ENCODE measurements at regions not wholly inside any gene's neighbourhood (a gene's known extent, or its start where the extent isn't known, plus 50 kb on each side); places are given as distances from the start of the nearest gene placed in this dataset.

DNA sequence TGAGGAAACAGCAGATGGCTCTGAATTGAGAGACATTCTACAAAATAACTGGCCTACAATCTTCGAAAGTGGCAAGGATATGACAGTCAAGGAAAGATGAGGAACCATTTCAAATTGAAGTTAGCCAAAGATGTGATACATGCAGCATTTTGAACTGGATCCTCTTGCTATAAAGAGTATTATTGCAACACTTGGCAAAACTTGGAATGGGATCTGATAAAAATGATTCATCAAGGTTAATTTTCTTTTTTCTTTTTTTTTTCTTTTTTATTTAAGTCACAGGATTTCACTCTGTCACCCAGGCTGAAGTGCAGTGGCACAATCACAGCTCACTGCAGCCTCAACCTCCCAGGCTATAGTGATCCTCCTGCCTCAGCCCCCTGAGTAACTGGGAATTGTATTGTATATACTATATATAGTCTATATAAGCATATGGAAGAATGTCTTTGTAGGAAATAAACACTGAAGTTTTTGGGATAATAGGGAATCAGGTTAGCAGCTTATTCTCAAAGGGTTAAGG lies 49.8 kb upstream of the GJA8 start:
- DNase-seq: no peak

All from DMS153 (cell line).